Right renal pelvis (tissue), 4 donors: ENCODE measurements at regions not wholly inside any gene's neighbourhood (a gene's known extent, or its start where the extent isn't known, plus 50 kb on each side); places are given as distances from the start of the nearest gene placed in this dataset.

Experiments used
- DNase-seq, 4 donors: peaks; one replicate each; pipeline ENCODE4 v3.0.0-alpha.2; 2013; ENCODE audit warnings: low read depth in 4 of 4, low spot score in 3 of 4, missing footprints in 1 of 4

- no peak for DNase-seq
These were observed 97.0 kb downstream of the MACIR start for GRCh38 chr5:103355579-103355978.

GRCh38 chr5:103354446-103354845, 95.9 kb downstream of the MACIR start:
- no peak for DNase-seq

- DNase-seq: no peak
These were observed 95.0 kb downstream of the MACIR start for GRCh38 chr5:103353581-103353980.

DNA sequence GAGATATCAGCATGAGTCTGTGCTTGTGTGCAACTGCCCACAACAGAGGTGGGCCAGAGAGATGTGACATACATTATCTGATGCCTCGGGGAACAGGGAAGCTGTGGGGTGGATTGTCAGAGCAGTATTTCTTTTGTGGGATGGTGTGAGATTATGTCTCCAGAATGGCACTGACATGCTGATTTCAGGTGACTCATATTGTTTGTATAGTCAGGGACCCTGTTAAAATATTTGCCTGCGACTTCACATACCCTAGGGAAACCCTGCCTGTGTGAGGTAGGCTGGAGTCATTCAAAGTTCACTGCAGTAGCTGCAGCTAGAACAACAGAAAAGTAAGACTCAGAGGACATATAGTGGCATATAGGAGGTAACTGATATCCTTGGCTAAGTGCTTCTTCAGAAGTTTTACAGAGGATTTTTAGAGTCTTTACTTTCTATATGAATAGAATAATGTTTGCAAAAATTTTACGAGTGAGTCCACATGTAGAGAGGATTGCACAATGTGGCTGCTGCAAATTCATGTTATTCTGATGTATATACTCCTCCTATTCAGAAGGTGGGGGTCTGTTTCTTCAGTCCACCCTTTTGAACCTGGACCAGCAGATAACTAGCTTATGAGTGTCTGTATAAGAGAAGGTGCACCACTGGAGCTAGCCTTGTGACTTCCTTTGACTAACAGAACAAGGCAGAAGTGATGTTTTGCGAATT, 89.3 kb downstream of the MACIR start:
- DNase-seq: no peak

- DNase-seq: no peak
These were observed 87.7 kb downstream of the MACIR start for GRCh38 chr5:103346162-103346748.

DNA sequence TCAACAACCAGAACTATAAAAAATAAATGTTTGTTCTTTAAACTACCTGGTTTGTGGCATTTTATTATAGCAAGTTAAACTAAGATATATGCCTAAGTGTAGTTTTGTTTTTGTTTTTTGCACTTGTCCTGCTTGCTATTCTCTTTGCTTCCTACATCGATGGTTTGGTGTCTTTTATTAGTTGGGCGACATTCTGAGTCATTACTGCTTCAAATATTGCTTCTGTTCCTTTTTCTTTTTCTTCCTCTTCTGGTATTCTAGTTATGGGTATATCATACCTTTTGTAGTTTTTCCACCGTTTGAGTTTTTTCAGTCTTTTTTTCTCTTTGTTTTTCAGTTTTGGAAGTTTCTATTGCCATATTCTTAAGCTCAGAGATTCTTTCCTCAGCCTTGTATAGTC, 86.9 kb downstream of the MACIR start:
- DNase-seq: no peak

DNA sequence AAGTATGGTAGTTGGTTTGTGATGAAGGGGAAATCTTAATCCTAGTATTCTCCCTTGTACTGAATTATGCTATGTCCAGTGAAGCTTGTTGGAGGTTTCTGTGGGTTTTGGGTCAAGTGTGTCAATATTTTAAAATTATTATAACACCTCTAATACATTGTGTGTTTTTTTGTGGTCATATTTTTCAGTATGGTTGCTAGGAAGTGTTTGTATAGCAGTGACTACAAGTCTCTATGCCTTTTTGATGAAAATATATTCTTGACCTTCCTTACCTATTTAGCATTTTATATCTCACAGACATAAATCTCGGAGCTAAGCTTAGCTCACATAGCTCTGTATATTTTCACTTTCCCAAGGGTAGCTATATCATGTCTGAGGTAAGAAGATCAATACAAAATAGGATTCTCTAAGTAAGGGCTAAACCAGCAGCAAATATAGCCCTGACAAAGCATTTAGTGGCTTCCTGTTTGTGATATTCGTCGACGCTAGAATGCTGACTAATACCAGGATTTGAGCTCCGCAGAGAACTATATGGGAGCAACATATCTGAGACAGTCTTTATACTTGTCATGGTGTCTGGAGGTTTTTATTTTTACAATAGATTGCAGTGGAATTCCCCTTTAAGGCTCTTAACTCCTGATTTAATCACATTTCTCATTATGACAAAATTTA, 82.3 kb downstream of the MACIR start:
- no peak for DNase-seq

GRCh38 chr5:103340132-103340531, 81.6 kb downstream of the MACIR start:
- DNase-seq: no peak

- DNase-seq: no peak
These were observed 78.4 kb downstream of the MACIR start for GRCh38 chr5:103336941-103337340.

GRCh38 chr5:103333376-103333775, 74.8 kb downstream of the MACIR start:
- DNase-seq: no peak

DNA sequence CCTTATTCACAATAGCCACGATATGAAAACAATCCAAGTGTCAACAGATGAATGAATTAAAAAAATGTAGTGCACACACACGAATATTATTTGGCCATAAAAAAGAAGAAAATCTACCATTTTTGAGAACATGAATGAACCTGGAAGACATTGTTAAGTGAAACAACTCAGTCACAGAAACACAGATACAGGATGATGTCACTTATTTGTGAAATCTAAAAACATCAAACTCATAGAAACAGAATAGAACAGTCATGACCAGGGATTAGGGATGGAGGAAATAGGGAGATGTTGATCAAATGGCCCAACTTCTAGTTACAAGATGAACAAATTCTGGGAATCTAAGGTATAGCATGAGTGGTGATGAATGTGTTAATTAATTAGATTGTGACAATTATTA, 72.3 kb downstream of the MACIR start:
- no peak for DNase-seq
